Omental fat pad (tissue), 3 donors: ENCODE measurements at regions not wholly inside any gene's neighbourhood (a gene's known extent, or its start where the extent isn't known, plus 50 kb on each side); places are given as distances from the start of the nearest gene placed in this dataset. TPM values are rescaled to one million over a fixed set of nuclear protein-coding genes. Genes with fewer than 3 reads are reported as not detected.

Experiments used
- ATAC-seq: fragments of 150-250 bp; one replicate; pipeline ENCODE4 v1.9.1; 2016; ENCODE audit warnings: mild to moderate bottlenecking, moderate library complexity; ENCODE audit not compliant: low FRiP score
- DNase-seq: peaks from one replicate; pipeline ENCODE4 v3.0.0-alpha.2; 2019; ENCODE audit warnings: low spot score
- CTCF ChIP-seq, 3 donors: fragments of 450-650 bp; IDR thresholded peaks; one replicate each; pipeline ENCODE4 v1.5.1; 2016 to 2017; ENCODE audit warnings: antibody characterized with exemption in 3 of 3, mild to moderate bottlenecking in 3 of 3, moderate library complexity in 2 of 3
- small RNA-seq: library from RNA; depleted of rRNA; stranded (forward); fragments of <200 nt; gene quantifications from one replicate; pipeline ENCODE3, GENCODE V24; 2016

- DNase-seq = no peak
- no peak for ATAC-seq
- TF ChIP-seq CTCF (IDR thresholded peaks at IDR 0.05) = no peak
Measured at GRCh38 chr1:29382851-29383745, 146.8 kb downstream of the PTPRU start.

- DNase-seq = no peak
- TF ChIP-seq CTCF (IDR thresholded peaks at IDR 0.05) = no peak
- ATAC-seq = no peak
Measured at GRCh38 chr1:29381426-29381825, 145.1 kb downstream of the PTPRU start.

- ATAC-seq = no peak
- DNase-seq = no peak
Measured at GRCh38 chr1:29380532-29380931, 144.2 kb downstream of the PTPRU start.

GRCh38 chr1:29379443-29380073 is 143.2 kb downstream of the PTPRU start:
- TF ChIP-seq CTCF (IDR thresholded peaks at IDR 0.05) = no peak
- ATAC-seq = no peak
- DNase-seq = no peak

More at GRCh38 chr1:29380532-29380931, 144.2 kb downstream of the PTPRU start:
- TF ChIP-seq CTCF (IDR thresholded peaks at IDR 0.05) = no peak

Small RNA genes lying in the stretch of these regions (small RNA-seq; reads per million reads assigned to genes)
- not detected for gene AL021921.1
